ENCODE measurements at regions not wholly inside any gene's neighbourhood (a gene's known extent, or its start where the extent isn't known, plus 50 kb on each side); places are given as distances from the start of the nearest gene placed in this dataset.
"Not testable (repeated sequence)": the region's sequence is repeated elsewhere in the genome, so short reads cannot be mapped to it uniquely, and the experiment has no call there.

GRCh38 chr2:15681089-15681885, 89.6 kb downstream of the DDX1 start:
- ATAC-seq: no peak
- intact Hi-C loops (cut with DNase I): no loop called here
- no peak for DNase-seq (ENCODE audit: missing footprints)

DNA sequence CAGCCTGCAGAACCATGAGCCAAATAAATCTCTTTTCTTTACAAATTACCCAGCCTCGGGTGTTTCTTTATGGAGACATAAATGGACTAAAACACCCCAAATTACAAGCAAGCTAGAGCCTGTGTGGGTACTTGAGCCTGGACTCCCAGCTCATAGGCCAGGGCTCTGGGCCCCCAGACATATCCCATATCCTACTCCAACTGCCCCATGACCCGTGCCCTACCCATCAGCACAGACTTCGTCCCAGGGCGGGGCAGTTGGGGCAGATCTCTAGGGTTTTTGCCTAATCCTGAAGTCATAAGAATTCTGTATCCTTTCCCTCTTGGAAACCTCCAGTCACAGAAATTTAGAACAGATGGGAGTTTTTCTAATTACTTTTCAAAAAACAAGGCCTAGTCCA, 90.7 kb downstream of the DDX1 start:
- intact Hi-C loops (cut with DNase I): no loop called here
- DNase-seq (ENCODE audit: missing footprints): no peak
- ATAC-seq: no peak

GRCh38 chr2:15684161-15685039, 92.7 kb downstream of the DDX1 start:
- intact Hi-C loops (cut with DNase I): no loop called here
- no peak for DNase-seq (ENCODE audit: missing footprints)
- no peak for ATAC-seq

- DNase-seq (ENCODE audit: missing footprints): no peak
- intact Hi-C loops (cut with DNase I): no loop called here
- no peak for ATAC-seq
These were observed 93.5 kb downstream of the DDX1 start for GRCh38 chr2:15685143-15685542.

DNA sequence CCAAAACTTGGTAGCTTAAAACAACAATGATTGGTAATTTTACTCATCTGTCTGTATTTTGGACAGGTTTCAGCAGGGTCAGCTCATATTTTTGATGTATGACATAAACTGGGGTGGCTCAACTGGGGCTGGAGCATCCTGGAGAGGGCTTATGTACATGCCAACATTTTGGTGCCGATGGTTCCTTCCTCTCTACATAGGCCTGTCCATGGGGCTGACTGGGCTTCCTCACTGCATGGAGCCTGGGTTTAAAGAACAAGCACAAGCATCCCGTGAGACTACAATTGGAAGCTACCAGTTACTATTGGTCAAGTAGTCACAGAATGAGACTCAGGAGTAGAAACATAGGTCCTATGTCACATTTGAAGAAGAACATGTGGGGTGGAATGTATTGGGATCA, 95.0 kb downstream of the DDX1 start:
- no peak for DNase-seq (ENCODE audit: missing footprints)
- intact Hi-C loops (cut with DNase I): no loop called here
- ATAC-seq: no peak

DNA sequence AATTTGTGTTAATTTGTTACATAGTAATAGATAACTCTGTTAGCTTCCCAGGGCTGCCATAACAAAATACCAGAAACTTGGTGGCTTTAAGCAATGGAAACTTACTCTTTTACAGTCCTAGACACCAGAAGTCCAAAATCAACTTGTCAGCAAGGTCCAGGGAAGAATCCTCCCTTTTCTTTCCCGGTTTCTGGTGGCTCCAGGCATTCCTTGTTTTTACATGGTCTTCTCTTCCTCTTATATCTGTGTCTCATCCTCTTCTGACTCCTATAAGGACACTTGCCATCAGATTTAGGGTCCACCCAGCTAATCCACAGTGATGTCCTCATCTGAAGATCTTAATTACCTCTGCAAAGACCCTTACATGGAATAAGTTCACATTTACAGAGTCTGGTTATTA, 95.6 kb downstream of the DDX1 start:
- no peak for DNase-seq (ENCODE audit: missing footprints)
- intact Hi-C loops (cut with DNase I): no loop called here
- no peak for ATAC-seq

- DNase-seq (ENCODE audit: missing footprints) (no peak), ATAC-seq (no peak)
- intact Hi-C loops (cut with DNase I): no loop called here
These were observed 96.1 kb downstream of the DDX1 start for GRCh38 chr2:15687720-15688119.

- intact Hi-C loops (cut with DNase I): no loop called here
- no peak for DNase-seq (ENCODE audit: missing footprints)
- no peak for ATAC-seq
These were observed 97.4 kb downstream of the DDX1 start for GRCh38 chr2:15688924-15689568.

- ATAC-seq: no peak
- intact Hi-C loops (cut with DNase I): no loop called here
These were observed 98.0 kb downstream of the DDX1 start for GRCh38 chr2:15689654-15690053.

GRCh38 chr2:15691586-15692310, 100.1 kb downstream of the DDX1 start:
- intact Hi-C loops (cut with DNase I): no loop called here
- DNase-seq (ENCODE audit: missing footprints) (no peak), ATAC-seq (no peak)

More at GRCh38 chr2:15689654-15690053, 98.0 kb downstream of the DDX1 start:
- no peak for DNase-seq (ENCODE audit: missing footprints)

DNA sequence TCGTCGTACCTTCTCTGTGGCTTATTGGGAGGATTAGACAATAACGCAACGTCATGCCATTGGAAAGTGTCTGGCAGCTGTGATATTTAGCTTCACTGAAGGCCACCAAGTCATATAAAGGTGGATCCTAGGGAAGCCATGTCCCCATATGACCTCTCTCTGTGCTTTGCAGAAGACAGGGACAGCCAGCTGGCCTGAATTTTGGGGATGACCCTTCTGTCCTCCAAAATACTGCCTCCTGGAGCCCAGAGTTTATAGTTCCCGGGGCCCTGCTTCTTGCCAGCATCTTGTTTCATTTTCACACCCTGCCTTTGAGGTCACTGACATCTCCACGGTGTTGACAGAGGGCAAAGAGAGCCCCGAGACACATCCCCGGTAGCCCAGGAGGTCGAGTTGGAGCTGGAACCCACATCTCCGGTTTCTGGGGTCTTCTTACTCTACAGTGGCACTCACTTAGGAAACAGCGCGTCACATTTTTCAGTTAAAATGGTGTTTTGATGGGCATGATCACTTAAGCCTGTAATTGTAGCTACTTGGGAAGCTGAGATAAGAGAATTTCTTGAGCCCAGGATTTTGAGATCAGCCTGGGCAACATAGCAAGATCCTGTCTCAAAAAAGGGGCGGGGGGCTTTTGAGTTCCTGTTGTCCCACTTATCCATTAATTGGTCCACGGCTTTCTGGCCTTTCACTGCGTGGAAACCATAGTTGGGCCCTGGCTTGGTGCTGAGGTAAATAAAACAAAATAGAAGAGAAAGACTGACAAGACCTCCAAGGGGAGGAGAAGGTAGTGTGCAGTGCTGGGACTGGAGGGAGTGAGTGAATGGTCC, 101.1 kb downstream of the DDX1 start:
- intact Hi-C loops (cut with DNase I): no loop called here
- ATAC-seq: no peak
- DNase-seq (ENCODE audit: missing footprints): no peak

DNA sequence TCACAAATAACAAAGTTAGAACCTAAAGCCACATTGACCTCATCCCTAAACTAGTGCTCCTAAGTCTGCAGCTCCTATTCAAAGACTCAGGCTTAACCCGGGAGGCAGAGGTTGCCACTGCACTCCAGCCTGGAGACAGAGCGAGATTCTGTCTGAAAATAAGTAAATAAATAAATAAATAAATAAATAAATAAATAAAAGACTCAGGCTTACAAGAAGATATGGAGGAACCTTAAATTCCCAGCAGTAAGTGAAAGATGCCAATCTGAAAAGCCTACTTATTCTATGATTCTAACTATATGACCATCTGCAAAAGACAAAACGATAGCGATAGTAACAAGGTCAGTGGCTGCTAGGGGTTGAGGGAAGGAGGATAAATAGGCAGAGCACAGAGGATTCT, 101.7 kb downstream of the DDX1 start:
- ATAC-seq: no peak
- intact Hi-C loops (cut with DNase I): no loop called here
- DNase-seq (ENCODE audit: missing footprints): no peak

DNA sequence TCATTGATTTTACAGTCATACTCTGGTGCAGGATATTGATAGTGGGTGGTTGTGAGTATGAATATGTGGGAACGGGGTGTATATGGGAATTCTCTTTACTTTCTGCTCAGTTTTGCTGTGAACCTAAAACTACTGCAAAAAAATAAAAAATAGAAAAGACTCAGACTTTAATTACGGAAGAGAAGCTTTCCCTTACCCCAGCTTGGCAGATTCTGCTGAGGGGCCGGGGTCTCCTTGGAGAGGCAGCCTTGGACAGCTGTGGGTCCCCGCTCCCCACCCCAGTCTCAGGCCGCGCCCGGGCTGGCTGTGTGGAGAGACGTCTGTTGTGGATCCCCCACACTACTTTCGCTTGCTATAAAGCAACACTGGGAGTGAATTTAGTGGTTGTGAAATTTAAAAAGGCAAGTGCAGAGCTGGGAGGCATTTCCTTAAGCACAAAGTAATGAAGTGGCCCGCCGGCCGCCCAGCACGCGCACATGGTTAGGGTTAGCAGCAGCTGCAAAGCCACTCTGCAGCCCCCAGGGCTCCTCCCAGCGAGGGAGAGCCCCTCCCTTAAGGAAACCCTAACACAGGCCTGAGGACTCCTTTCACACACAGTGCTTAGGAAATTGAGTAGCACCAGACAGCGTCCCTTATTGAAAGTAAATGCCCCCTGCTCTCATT, 102.4 kb downstream of the DDX1 start:
- intact Hi-C loops (cut with DNase I): no loop called here
- ATAC-seq (no peak), DNase-seq (ENCODE audit: missing footprints) (no peak)

DNA sequence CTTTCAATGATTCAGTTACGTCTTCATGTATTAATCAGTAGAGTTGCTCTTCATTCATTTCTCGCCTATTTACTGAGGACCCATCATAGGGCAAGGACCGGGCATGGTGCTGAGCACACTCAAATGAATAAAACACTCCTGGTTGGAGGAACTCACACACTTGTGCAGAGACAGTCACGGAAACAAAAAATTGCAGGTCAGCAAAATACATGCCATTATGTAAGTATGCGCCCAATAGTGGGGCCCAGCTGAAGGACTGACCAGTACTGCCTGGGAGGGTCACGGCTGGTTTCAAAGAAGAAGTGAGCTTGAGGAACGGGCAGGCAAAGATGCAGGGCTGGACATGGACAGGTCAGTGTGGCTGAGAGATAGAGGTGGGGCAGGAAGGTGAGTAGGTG, 102.9 kb downstream of the DDX1 start:
- no peak for DNase-seq (ENCODE audit: missing footprints)
- intact Hi-C loops (cut with DNase I): no loop called here
- ATAC-seq: no peak

DNA sequence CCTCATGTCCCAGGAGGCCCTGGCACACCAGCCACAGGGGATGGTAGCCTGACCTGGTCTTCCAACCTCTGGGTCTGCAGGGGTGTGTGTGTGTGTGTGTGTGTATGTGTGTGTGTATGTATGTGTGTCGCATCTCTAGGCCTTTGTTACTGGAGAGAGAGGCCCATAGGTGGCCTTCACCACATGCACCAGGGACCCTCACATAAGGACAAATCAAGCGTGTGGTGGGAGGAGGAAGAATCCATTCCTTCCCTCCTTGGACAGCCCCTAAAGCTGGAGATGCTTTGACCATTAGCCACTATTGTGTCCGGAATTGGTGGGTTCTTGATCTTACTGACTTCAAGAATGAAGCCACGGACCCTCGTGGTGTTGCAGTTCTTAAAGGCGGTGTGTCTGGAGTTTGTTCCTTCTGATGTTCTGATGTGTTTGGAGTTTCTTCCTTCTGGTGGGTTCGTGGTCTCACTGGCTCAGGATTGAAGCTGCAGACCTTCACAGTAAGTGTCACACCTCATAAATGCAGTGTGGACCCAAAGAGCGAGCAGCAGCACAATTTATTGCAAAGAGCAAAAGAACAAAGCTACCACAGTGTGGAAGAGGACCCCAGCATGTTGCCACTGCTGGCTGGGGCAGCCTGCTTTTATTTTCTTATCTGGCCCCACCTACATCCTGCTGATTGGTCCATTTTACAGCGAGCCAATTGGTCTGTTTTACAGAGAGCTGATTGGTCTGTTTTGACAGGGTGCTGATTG, 104.1 kb downstream of the DDX1 start:
- ATAC-seq (no peak), DNase-seq (ENCODE audit: missing footprints) (no peak)
- intact Hi-C loops (cut with DNase I): no loop called here

DNA sequence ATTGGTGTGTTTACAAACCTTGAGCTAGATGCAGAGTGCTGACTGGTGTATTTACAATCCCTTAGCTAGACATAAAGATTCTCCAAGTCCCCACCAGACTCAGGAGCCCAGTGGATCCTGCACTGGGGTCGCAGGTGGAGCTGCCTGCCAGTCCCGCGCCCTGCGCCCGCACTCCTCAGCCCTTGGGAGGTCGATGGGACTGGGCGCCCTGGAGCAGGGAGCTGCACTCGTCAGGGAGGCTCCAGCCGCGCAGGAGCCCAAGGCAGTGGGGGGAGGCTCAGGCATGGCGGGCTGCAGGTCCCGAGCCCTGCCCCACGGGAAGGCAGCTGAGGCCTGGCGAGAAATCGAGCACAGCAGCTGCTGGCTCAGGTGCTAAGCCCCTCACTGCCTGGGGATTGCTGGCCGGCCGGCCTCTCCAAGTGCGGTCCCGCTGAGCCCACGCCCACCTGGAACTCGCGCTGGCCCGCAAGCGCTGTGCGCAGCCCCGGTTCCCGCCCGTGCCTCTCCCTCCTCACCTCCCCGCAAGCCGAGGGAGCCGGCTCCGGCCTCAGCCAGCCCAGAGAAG, 105.0 kb downstream of the DDX1 start:
- DNase-seq (ENCODE audit: missing footprints); ATAC-seq; intact Hi-C loops (cut with DNase I): not testable (repeated sequence)

GRCh38 chr2:15700131-15700530, 108.5 kb downstream of the DDX1 start:
- intact Hi-C loops (cut with DNase I): no loop called here
- ATAC-seq (no peak), DNase-seq (ENCODE audit: missing footprints) (no peak)

Data from Right ventricle myocardium inferior (tissue), 1 donor.